HEK293 (cell line): ENCODE measurements at regions not wholly inside any gene's neighbourhood (a gene's known extent, or its start where the extent isn't known, plus 50 kb on each side); places are given as distances from the start of the nearest gene placed in this dataset.

ENCODE experiments used
- CTCF ChIA-PET: fragments of 350-600 bp; formaldehyde crosslinking; extraction: SDS; loops from one replicate; lab custom pipeline; 2021; ENCODE audit warnings: antibody characterized with exemption; lab: Yijun Ruan, JAX
- POLR2A ChIA-PET: fragments of 300-600 bp; formaldehyde crosslinking; extraction: SDS; loops from one replicate; lab custom pipeline; 2020; ENCODE audit warnings: antibody characterized with exemption, inconsistent platforms; lab: Yijun Ruan, JAX
- H3K27ac ChIP-seq: fragments of 200-500 bp; sonication (Bioruptor generic); 2 replicates; pipeline ENCODE4 v1.5.1; 2014; ENCODE audit warnings: low read depth, low read length, control low read depth, inconsistent platforms; ENCODE audit errors: extremely low read depth
- H3K36me3 ChIP-seq, 2 experiments: fragments of 200-500 bp in 1 of 2; sonication (Bioruptor generic) in 1 of 2; 1 replicate in 1 of 2; 2 replicates in 1 of 2; pipeline ENCODE4 v1.5.1; 2014 to 2017; ENCODE audit warnings: inconsistent platforms in 2 of 2, low read length in 2 of 2; ENCODE audit not compliant: control insufficient read depth in 2 of 2, insufficient read depth in 1 of 2
- H3K4me1 ChIP-seq: fragments of 200-500 bp; sonication (Bioruptor generic); 2 replicates; pipeline ENCODE4 v1.5.1; 2014; ENCODE audit warnings: mild to moderate bottlenecking, low read length, inconsistent platforms; ENCODE audit not compliant: control insufficient read depth, insufficient read depth
- H3K4me3 ChIP-seq: 2 replicates; pipeline ENCODE4 v1.5.1; 2011; ENCODE audit warnings: low read depth, mild to moderate bottlenecking, control low read depth, low read length, moderate library complexity
- H3K9me3 ChIP-seq: fragments of 200-500 bp; sonication (Bioruptor generic); 2 replicates; pipeline ENCODE4 v1.5.1; 2014; ENCODE audit warnings: low read depth, low read length, inconsistent platforms; ENCODE audit not compliant: control insufficient read depth, insufficient read depth
- BCL6B ChIP-seq: fragments of 450-650 bp; formaldehyde crosslinking; IDR thresholded peaks from 2 replicates; pipeline ENCODE4 v1.5.1; 2017; ENCODE audit warnings: missing biosample characterization, missing genetic modification characterization
- CTCF ChIP-seq: fragments of 450-650 bp; formaldehyde crosslinking; IDR thresholded peaks from 2 replicates; pipeline ENCODE4 v1.5.1; 2016; ENCODE audit warnings: missing biosample characterization, missing genetic modification characterization
- EGR2 ChIP-seq: fragments of 450-650 bp; formaldehyde crosslinking; IDR thresholded peaks from 2 replicates; pipeline ENCODE4 v1.5.1; 2016; ENCODE audit warnings: low read depth, missing biosample characterization, missing genetic modification characterization
- GLI2 ChIP-seq: fragments of 450-650 bp; formaldehyde crosslinking; IDR thresholded peaks from 2 replicates; pipeline ENCODE4; 2017; ENCODE audit warnings: missing biosample characterization, missing genetic modification characterization, low read depth, borderline replicate concordance
- PRDM6 ChIP-seq: fragments of 450-650 bp; formaldehyde crosslinking; IDR thresholded peaks from 2 replicates; pipeline ENCODE4 v1.5.1; 2017; ENCODE audit warnings: missing biosample characterization, missing genetic modification characterization
- RBAK ChIP-seq: fragments of 450-650 bp; formaldehyde crosslinking; IDR thresholded peaks from 2 replicates; pipeline ENCODE4 v1.5.1; 2016; ENCODE audit warnings: missing biosample characterization, missing genetic modification characterization
- TCF7L2 ChIP-seq: IDR thresholded peaks from 2 replicates; pipeline ENCODE4 v1.6.1; 2011; ENCODE audit warnings: low read depth, mild to moderate bottlenecking, inconsistent platforms, low read length, moderate library complexity, borderline replicate concordance
- TRIM28 ChIP-seq: IDR thresholded peaks from 2 replicates; pipeline ENCODE4 v1.6.1; 2011; ENCODE audit warnings: low read length, control low read depth, borderline replicate concordance
- TSHZ1 ChIP-seq: fragments of 450-650 bp; formaldehyde crosslinking; IDR thresholded peaks from 2 replicates; pipeline ENCODE4 v1.5.1; 2016; ENCODE audit warnings: missing biosample characterization, missing genetic modification characterization, borderline replicate concordance
- ZEB2 ChIP-seq: fragments of 450-650 bp; formaldehyde crosslinking; IDR thresholded peaks from 2 replicates; pipeline ENCODE4 v1.5.1; 2016; ENCODE audit warnings: missing biosample characterization, missing genetic modification characterization
- ZFP41 ChIP-seq: fragments of 450-650 bp; formaldehyde crosslinking; IDR thresholded peaks from 2 replicates; pipeline ENCODE4 v1.5.1; 2016; ENCODE audit warnings: missing biosample characterization, missing genetic modification characterization, borderline replicate concordance
- ZNF10 ChIP-seq: fragments of 450-650 bp; formaldehyde crosslinking; IDR thresholded peaks from 2 replicates; pipeline ENCODE4 v1.5.1; 2017; ENCODE audit warnings: missing biosample characterization, missing genetic modification characterization
- ZNF19 ChIP-seq: fragments of 450-650 bp; formaldehyde crosslinking; IDR thresholded peaks from 2 replicates; pipeline ENCODE4; 2016; ENCODE audit warnings: missing biosample characterization, missing genetic modification characterization, low read depth
- ZNF2 ChIP-seq: fragments of 450-650 bp; formaldehyde crosslinking; IDR thresholded peaks from 2 replicates; pipeline ENCODE4 v1.5.1; 2016; ENCODE audit warnings: missing biosample characterization, missing genetic modification characterization
- ZNF24 ChIP-seq: fragments of 450-650 bp; formaldehyde crosslinking; IDR thresholded peaks from 2 replicates; pipeline ENCODE4 v1.5.1; 2016; ENCODE audit warnings: missing biosample characterization, missing genetic modification characterization
- ZNF473 ChIP-seq: fragments of 450-650 bp; formaldehyde crosslinking; IDR thresholded peaks from 2 replicates; pipeline ENCODE4 v1.5.1; 2017; ENCODE audit warnings: missing biosample characterization, missing genetic modification characterization
- ZNF514 ChIP-seq: fragments of 450-650 bp; formaldehyde crosslinking; IDR thresholded peaks from 2 replicates; pipeline ENCODE4 v1.5.1; 2016; ENCODE audit warnings: missing biosample characterization, missing genetic modification characterization
- ZNF580 ChIP-seq: fragments of 450-650 bp; formaldehyde crosslinking; IDR thresholded peaks from 2 replicates; pipeline ENCODE4 v1.5.1; 2016; ENCODE audit warnings: missing biosample characterization, missing genetic modification characterization
- ZNF585B ChIP-seq: fragments of 450-650 bp; formaldehyde crosslinking; IDR thresholded peaks from 2 replicates; pipeline ENCODE4 v1.5.1; 2016; ENCODE audit warnings: missing biosample characterization, missing genetic modification characterization
- ZNF629 ChIP-seq: fragments of 450-650 bp; formaldehyde crosslinking; IDR thresholded peaks from 2 replicates; pipeline ENCODE4 v1.5.1; 2017; ENCODE audit warnings: missing biosample characterization, missing genetic modification characterization
- ZNF660 ChIP-seq: fragments of 450-650 bp; IDR thresholded peaks from 2 replicates; pipeline ENCODE4 v1.5.1; 2018; ENCODE audit warnings: missing biosample characterization, mild to moderate bottlenecking, missing genetic modification characterization
- ZNF664 ChIP-seq: fragments of 450-650 bp; formaldehyde crosslinking; IDR thresholded peaks from 2 replicates; pipeline ENCODE4 v1.5.1; 2016; ENCODE audit warnings: missing biosample characterization, missing genetic modification characterization
- ZNF830 ChIP-seq: fragments of 450-650 bp; IDR thresholded peaks from 2 replicates; pipeline ENCODE4 v1.5.0; 2018; ENCODE audit warnings: missing biosample characterization, missing genetic modification characterization, low read depth, mild to moderate bottlenecking, moderate library complexity
- TF ChIP-seq, protein P1 (sequence below): sonication (generic); formaldehyde crosslinking; IDR thresholded peaks from 2 replicates; pipeline ENCODE4 v1.8.1; 2022; ENCODE audit warnings: mild to moderate bottlenecking, moderate library complexity, missing genetic modification reagents
- TF ChIP-seq, protein P2 (sequence below): fragments of 450-650 bp; formaldehyde crosslinking; IDR thresholded peaks from 2 replicates; pipeline ENCODE4 v1.5.1; 2017; ENCODE audit warnings: missing biosample characterization, missing genetic modification characterization

DNA sequence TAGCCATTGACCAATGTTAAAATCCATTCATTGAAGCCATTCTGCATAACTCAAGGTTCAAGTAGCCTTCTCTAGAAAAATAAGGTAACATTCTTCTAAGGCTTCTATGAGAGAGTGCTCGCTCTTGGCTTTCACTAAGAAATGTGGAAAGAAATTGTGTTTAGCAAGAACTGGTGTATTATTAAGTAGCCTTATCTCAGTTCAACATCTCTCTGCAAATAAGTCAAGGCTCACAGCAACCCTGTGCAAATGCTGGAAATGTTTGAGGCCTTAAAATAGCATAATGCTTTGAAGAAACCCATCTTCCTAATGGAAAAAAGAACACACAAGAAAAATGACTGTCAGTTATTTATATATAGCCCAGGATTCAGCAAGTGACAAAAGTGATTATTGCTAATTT, 254.1 kb upstream of the PROX1 start:
- ChIA-PET CTCF (interaction anchor here (0.6 kb wide), 1 partner anchor 8 kb away, joined by 3 read pairs; no protein-coding TSS in a partner anchor), POLR2A (no interaction called here)
- Histone ChIP-seq H3K36me3 (no peaks in the 10 kb centered on the region), H3K27ac (no peak overlapping the region), H3K9me3 (no peaks in the 10 kb centered on the region), H3K4me3 (no peak overlapping the region), H3K4me1 (no peaks in the 10 kb centered on the region)
- TF ChIP-seq CTCF (no peak), ZFP41 (no peak), RBAK (no peak), BCL6B (tag by site-specific recombination) (no peak), PRDM6 (tag by site-specific recombination) (no peak), ZNF19 (tag by site-specific recombination) (no peak), ZNF585B (no peak), ZNF514 (tag by site-specific recombination) (no peak), ZEB2 (no peak), ZNF473 (tag by site-specific recombination) (no peak), GLI2 (tag by site-specific recombination) (no peak), ZNF24 (tag by site-specific recombination) (no peak), ZNF2 (no peak), TCF7L2 (no peak)

DNA sequence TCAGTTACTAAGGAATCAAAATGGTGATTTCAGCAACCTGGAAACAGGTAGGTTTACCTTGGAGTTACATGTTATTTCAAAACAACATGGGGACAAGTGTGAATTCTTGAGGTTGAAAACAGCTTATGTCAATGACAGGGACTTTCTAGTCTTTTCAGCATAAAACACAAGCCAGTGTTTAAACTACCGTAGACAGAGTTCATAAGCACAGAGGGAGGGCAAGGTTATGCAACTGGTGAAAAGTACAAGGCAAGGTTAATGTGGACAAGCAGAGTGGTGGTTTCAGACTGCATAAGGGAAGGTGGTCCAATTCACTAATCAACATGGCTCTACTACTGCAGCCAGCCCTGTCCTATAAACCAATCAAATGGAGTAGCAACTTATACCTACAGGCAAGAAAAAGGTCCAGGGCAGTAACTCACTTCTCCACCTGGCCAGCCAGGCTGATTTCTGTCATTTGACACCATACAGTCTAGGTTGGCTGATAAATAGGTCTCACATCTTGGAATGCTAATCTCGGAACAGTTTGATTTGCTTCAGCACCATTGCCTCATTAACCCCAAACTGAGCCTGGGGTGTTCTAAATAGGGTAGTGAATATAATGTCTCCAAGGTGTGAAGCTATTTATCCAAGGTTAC, 250.3 kb upstream of the PROX1 start:
- CTCF ChIA-PET = no interaction called here
- H3K9me3 ChIP-seq = no peaks in the 10 kb centered on the region
- H3K4me1 ChIP-seq = no peaks in the 10 kb centered on the region
- no peak overlapping the region for H3K4me3 ChIP-seq
- POLR2A ChIA-PET = no interaction called here
- H3K27ac ChIP-seq = no peak overlapping the region
- no peaks in the 10 kb centered on the region for H3K36me3 ChIP-seq
- TF ChIP-seq, protein P1, sequence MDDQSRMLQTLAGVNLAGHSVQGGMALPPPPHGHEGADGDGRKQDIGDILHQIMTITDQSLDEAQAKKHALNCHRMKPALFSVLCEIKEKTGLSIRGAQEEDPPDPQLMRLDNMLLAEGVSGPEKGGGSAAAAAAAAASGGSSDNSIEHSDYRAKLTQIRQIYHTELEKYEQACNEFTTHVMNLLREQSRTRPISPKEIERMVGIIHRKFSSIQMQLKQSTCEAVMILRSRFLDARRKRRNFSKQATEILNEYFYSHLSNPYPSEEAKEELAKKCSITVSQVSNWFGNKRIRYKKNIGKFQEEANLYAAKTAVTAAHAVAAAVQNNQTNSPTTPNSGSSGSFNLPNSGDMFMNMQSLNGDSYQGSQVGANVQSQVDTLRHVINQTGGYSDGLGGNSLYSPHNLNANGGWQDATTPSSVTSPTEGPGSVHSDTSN (CRISPR knock-in tag) = no peak
- no peak for TF ChIP-seq ZNF629 (tag by site-specific recombination)
- TF ChIP-seq ZNF10 (tag by site-specific recombination) = no peak
- no peak for TF ChIP-seq ZNF580 (tag by site-specific recombination)
- no peak for TF ChIP-seq TRIM28
- no peak for TF ChIP-seq EGR2 (tag by site-specific recombination)
- TF ChIP-seq, protein P2, sequence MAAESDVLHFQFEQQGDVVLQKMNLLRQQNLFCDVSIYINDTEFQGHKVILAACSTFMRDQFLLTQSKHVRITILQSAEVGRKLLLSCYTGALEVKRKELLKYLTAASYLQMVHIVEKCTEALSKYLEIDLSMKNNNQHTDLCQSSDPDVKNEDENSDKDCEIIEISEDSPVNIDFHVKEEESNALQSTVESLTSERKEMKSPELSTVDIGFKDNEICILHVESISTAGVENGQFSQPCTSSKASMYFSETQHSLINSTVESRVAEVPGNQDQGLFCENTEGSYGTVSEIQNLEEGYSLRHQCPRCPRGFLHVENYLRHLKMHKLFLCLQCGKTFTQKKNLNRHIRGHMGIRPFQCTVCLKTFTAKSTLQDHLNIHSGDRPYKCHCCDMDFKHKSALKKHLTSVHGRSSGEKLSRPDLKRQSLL (tag by site-specific recombination) = no peak
- TF ChIP-seq TSHZ1 (tag by site-specific recombination) = no peak
- TF ChIP-seq ZNF660 (tag by site-specific recombination) = no peak
- TF ChIP-seq ZNF664 = no peak
- no peak for TF ChIP-seq ZNF830 (tag by site-specific recombination)
